KMS-11 (cell line): ENCODE measurements at regions not wholly inside any gene's neighbourhood (a gene's known extent, or its start where the extent isn't known, plus 50 kb on each side); places are given as distances from the start of the nearest gene placed in this dataset.
"Not testable (repeated sequence)": the region's sequence is repeated elsewhere in the genome, so short reads cannot be mapped to it uniquely, and the experiment has no call there.

Experiments
- H2AFZ ChIP-seq: fragments of 200-600 bp; sonication (generic); 2 replicates; pipeline ENCODE4 v1.6.1; 2016; ENCODE audit warnings: antibody characterized with exemption, mixed run types, low read depth
- H3K27ac ChIP-seq: fragments of 200-600 bp; sonication (generic); 2 replicates; pipeline ENCODE4 v1.6.1; 2016; ENCODE audit warnings: mild to moderate bottlenecking, mixed run types
- H3K27me3 ChIP-seq: fragments of 200-600 bp; sonication (generic); 2 replicates; pipeline ENCODE4 v1.6.1; 2017; ENCODE audit warnings: mild to moderate bottlenecking, low read depth, mixed run types, moderate library complexity; ENCODE audit not compliant: insufficient read depth
- H3K36me3 ChIP-seq: fragments of 200-600 bp; sonication (generic); 2 replicates; pipeline ENCODE4 v1.6.1; 2017; ENCODE audit warnings: mild to moderate bottlenecking, mixed run types; ENCODE audit not compliant: insufficient read depth
- H3K4me1 ChIP-seq: fragments of 200-600 bp; sonication (generic); 2 replicates; pipeline ENCODE4 v1.6.1; 2016; ENCODE audit warnings: mild to moderate bottlenecking, low read depth, mixed run types; ENCODE audit not compliant: poor library complexity, severe bottlenecking
- H3K4me2 ChIP-seq: fragments of 200-600 bp; sonication (generic); 2 replicates; pipeline ENCODE4 v1.7.0; 2016; ENCODE audit warnings: mild to moderate bottlenecking, mixed run types
- H3K4me3 ChIP-seq: fragments of 200-600 bp; sonication (generic); IDR thresholded peaks from 2 replicates; pipeline ENCODE4 v1.6.1; 2017; ENCODE audit warnings: low read depth, low read length, mixed read lengths; ENCODE audit not compliant: insufficient read depth
- H3K79me2 ChIP-seq: fragments of 200-600 bp; sonication (generic); 2 replicates; pipeline ENCODE4 v1.6.1; 2016; ENCODE audit warnings: low read depth, mixed run types; ENCODE audit not compliant: insufficient read depth
- H3K9ac ChIP-seq: fragments of 200-600 bp; sonication (generic); 2 replicates; pipeline ENCODE4 v1.6.1; 2016; ENCODE audit warnings: mild to moderate bottlenecking, mixed run types
- H4K20me1 ChIP-seq: fragments of 200-600 bp; sonication (generic); 2 replicates; pipeline ENCODE4 v1.6.1; 2016; ENCODE audit warnings: mild to moderate bottlenecking, mixed run types; ENCODE audit not compliant: insufficient read depth
- TF ChIP-seq, protein P1 (sequence below): fragments of 200-600 bp; sonication (generic); conservative IDR thresholded peaks from 2 replicates; pipeline ENCODE4 v1.6.1; 2017; ENCODE audit warnings: low read depth, mild to moderate bottlenecking, antibody characterized with exemption, low read length, moderate library complexity, mixed read lengths

DNA sequence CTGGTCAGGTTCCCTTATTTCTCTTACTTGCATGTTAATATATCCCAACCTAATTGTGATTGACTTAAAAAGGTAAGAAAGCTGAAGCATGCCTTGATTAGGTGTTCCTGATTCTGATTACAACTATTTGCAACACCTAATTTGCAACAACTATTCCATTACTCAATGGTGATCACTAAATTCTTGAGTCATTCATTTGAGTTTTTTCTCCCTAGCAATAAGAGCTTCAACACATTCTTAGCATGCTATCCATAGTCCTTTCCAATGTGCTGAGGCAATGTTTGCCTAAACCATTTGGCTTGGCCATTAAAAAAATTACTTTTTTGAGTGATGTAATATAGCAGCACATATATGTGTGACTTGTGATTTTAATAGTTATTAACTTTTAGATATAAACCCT is 851.4 kb downstream of the TRAM1L1 start:
- no peak overlapping the region for H3K27ac ChIP-seq
- H3K9ac ChIP-seq: no peak overlapping the region
- H4K20me1 ChIP-seq: no peaks in the 10 kb centered on the region
- H3K79me2 ChIP-seq: no peaks in the 10 kb centered on the region
- H2AFZ ChIP-seq: no peak overlapping the region
- TF ChIP-seq, protein P1, sequence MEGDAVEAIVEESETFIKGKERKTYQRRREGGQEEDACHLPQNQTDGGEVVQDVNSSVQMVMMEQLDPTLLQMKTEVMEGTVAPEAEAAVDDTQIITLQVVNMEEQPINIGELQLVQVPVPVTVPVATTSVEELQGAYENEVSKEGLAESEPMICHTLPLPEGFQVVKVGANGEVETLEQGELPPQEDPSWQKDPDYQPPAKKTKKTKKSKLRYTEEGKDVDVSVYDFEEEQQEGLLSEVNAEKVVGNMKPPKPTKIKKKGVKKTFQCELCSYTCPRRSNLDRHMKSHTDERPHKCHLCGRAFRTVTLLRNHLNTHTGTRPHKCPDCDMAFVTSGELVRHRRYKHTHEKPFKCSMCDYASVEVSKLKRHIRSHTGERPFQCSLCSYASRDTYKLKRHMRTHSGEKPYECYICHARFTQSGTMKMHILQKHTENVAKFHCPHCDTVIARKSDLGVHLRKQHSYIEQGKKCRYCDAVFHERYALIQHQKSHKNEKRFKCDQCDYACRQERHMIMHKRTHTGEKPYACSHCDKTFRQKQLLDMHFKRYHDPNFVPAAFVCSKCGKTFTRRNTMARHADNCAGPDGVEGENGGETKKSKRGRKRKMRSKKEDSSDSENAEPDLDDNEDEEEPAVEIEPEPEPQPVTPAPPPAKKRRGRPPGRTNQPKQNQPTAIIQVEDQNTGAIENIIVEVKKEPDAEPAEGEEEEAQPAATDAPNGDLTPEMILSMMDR: no peak
- no peaks in the 10 kb centered on the region for H3K36me3 ChIP-seq
- H3K4me3 ChIP-seq: no peak overlapping the region
- H3K4me1 ChIP-seq: no peaks in the 10 kb centered on the region
- no peak overlapping the region for H3K4me2 ChIP-seq
- no peaks in the 10 kb centered on the region for H3K27me3 ChIP-seq

DNA sequence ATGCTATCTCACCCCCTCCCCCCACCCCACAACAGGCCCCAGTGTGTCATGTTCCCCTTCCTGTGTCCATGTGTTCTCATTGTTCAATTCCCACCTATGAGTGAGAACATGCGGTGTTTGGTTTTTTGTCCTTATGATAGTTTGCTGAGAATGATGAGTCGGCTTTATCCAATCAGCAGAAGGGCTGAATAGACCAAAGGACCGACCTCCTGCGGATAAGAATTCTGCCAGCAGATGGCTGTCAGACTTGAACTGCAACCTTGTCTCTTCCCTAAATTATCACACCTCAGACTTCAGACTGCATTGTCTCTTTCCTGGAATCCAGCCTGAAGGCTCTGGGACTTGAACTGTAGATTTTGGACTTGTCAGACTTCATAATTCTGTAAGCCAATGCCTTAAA is 853.4 kb downstream of the TRAM1L1 start:
- H2AFZ ChIP-seq, H3K79me2 ChIP-seq, H3K27ac ChIP-seq, H3K9ac ChIP-seq, H3K4me2 ChIP-seq, H3K4me1 ChIP-seq, H4K20me1 ChIP-seq, H3K4me3 ChIP-seq, H3K36me3 ChIP-seq, H3K27me3 ChIP-seq: not testable (repeated sequence)

DNA sequence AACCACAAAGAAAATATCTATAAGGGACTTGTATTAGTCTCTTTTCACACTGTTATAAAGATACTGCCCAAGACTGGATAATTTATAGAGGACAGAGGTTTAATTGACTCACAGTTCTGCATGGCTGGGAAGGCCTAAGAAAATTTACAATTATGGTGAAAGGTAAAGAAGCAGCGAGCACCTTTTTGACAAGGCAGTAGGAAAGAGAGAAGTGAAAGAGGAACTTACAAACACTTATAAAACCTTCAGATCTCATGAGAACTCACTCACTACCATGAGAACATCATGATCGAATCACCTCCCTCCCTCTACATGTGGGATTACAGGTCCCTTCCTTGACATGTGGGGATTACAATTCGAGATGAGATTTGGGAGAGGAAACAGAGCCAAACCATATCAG is 856.0 kb downstream of the TRAM1L1 start:
- no peak overlapping the region for H3K4me2 ChIP-seq
- no peaks in the 10 kb centered on the region for H3K36me3 ChIP-seq
- no peaks in the 10 kb centered on the region for H3K79me2 ChIP-seq
- H4K20me1 ChIP-seq: no peaks in the 10 kb centered on the region
- H3K27me3 ChIP-seq: no peaks in the 10 kb centered on the region
- H3K27ac ChIP-seq: no peak overlapping the region
- H3K4me1 ChIP-seq: no peaks in the 10 kb centered on the region
- no peak overlapping the region for H3K9ac ChIP-seq
- H2AFZ ChIP-seq: no peak overlapping the region
- no peak overlapping the region for H3K4me3 ChIP-seq
- TF ChIP-seq, protein P1: no peak

DNA sequence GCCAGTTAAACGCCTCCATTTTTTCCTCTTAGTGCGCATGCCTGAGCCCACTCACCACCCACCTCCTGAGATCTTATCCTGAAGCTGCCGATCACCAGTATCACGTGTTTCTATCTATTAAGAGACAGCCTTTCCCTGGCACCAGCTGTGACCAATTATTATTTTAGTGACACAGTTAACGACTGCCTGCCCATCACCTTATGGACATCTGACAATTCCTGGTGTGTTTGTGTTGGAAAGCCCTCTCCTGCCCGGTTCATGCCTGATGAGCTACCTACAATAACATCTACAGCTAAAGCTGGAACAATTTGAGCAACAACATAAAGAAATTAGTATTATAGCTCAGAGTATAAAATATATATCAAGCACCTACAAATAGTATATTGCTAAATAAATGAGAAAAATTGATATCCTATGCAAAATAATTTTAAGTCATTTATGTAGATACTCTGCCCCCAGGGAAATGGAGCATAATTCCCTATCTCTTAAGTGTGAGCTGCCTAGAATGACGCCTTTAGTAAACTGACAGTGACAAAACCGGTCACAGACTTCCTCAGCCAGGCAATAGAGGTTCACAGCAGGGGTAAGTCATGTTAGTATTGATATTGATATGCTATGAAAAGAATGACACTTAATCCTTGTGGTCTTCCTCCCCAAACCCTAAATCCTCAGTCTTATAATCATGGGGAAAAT is 862.2 kb downstream of the TRAM1L1 start:
- Histone ChIP-seq H3K27me3 (no peaks in the 10 kb centered on the region), H3K4me2 (no peak overlapping the region), H3K79me2 (no peaks in the 10 kb centered on the region), H3K27ac (no peak overlapping the region), H4K20me1 (no peaks in the 10 kb centered on the region), H3K4me3 (no peak overlapping the region), H3K4me1 (no peaks in the 10 kb centered on the region), H3K9ac (no peak overlapping the region), H3K36me3 (no peaks in the 10 kb centered on the region), H2AFZ (no peak overlapping the region)
- TF ChIP-seq, protein P1: no peak

DNA sequence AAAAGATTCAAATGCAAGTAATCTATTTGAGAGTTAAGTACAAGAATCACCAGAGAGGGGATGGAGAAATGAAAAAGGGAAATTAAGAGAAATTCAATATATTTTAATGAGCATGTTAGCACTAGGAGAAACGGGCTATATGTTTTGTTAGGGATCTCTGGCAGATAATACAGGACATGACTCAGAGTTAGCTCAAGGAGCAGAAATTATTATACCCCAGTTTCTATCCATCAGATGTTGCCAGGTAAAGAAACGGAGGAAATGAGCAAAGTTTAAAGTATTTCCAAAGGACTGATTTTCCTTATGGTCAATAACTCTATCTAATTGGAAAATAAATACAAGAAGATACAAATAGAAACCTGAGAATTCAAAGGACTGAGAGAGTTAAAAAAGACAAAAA is 867.6 kb downstream of the TRAM1L1 start:
- no peak overlapping the region for H3K9ac ChIP-seq
- no peak overlapping the region for H2AFZ ChIP-seq
- H3K79me2 ChIP-seq: no peaks in the 10 kb centered on the region

More for the DNA sequence above, 867.6 kb downstream of the TRAM1L1 start:
- H3K4me1 ChIP-seq: no peaks in the 10 kb centered on the region
- H3K4me3 ChIP-seq: no peak overlapping the region
- no peaks in the 10 kb centered on the region for H4K20me1 ChIP-seq
- TF ChIP-seq, protein P1: no peak
- no peak overlapping the region for H3K4me2 ChIP-seq
- no peaks in the 10 kb centered on the region for H3K36me3 ChIP-seq
- no peak overlapping the region for H3K27ac ChIP-seq
- H3K27me3 ChIP-seq: no peaks in the 10 kb centered on the region
